GM18517 (cell line): ENCODE measurements at regions not wholly inside any gene's neighbourhood (a gene's known extent, or its start where the extent isn't known, plus 50 kb on each side); places are given as distances from the start of the nearest gene placed in this dataset.
"Not testable (repeated sequence)": the region's sequence is repeated elsewhere in the genome, so short reads cannot be mapped to it uniquely, and the experiment has no call there.

Experiments
- ATAC-seq: cut with Tn5 transposase; IDR thresholded peaks from one replicate; pipeline ENCODE4 v1.9.1; 2021; ENCODE audit warnings: mild to moderate bottlenecking, moderate library complexity; ENCODE audit not compliant: unreplicated experiment

DNA sequence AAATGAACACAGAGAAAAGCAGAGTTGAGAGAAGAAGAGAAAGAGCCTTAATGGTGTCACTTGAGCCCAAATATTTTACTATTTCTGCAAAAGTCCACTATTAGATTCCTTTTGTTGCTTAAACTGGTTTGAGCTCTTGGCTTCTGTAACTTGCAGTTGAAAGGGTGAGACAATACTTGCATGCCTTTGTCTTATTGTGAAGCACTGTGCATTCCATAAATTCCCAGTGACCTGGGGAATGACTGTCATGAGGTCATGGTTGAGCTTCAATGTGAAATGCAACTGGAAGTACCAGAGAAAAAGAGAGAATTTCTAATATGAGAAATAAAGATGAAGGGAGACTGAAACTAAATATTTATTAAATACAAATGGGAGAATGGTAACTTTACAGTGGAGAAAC lies 310.9 kb downstream of the TDRD3 start:
- ATAC-seq, result no peak

DNA sequence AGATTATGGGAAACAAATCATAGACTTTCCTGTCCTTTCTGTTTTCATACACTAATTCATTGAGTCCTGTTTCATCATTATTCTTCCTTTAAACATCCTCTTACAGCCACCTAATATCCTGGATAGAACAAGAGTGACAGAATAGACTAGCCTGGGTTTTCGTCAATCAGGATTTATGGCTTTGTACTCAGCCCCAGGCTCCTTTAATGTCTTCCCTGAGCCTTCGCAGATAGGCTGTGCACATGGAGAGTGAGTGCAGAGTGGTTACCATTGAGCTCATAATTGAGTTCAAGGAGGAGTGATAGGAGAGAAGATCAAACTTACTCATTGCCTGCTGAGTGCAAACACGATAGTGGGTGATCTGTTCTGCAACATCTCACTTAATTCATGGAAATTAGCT lies 304.9 kb downstream of the TDRD3 start:
- ATAC-seq, result no peak

DNA sequence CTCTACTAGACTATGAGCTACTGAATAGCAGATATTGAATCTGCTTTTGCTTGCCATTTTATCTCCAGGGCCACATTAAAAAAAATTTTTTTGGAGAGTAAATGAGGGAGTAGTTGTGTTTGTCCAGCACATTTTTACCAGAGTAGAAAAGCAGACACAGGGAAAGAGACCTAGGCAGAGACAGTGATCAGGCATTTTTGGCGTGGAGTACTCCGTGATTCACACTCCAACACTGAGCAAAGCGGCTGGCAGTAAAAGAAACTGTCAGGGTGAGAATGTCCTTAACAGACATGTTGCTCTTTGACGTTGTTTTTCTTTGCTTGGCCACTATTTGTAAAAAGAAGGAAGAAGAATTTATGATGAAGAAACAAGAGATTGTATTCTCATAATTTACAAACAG lies 304.0 kb downstream of the TDRD3 start:
- no peak for ATAC-seq

DNA sequence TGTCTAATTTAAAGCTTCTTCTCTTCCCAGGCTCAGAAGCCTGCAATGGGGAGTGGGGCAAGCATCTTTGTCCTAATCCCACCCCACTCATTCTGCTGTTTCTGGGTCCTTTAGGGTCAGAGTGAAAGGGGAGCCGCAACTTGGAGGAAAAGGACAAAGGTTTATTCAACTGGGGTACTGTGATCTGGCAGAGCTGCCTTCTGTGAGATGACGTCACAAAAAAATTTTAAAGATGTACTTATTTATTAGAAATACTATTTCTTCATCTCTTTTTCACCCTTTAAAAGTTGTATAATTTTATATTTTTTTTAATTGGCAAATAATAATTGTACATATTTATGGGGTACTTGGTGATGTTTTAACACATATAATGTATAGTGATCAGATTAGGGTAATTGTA lies 302.6 kb downstream of the TDRD3 start:
- ATAC-seq, result no peak

DNA sequence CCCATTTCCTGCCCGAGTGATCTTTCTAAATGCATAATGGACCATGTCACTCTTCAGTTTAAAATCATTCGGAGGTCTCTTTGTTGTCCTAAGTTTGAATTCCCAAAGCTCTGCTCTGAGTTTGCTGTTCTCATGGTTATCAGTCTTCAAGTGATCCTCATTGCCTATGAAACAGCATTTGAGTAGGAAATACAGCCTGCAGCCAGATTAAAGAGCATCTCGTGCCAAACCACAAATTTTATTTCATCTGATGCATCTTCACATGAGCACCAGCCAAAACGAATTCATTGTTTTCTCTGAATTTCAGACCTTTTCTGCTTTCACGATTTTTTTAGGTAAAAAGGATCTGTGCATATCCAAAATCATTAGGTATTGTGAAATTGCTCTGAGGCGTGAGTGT lies 299.6 kb downstream of the TDRD3 start:
- ATAC-seq, result no peak

DNA sequence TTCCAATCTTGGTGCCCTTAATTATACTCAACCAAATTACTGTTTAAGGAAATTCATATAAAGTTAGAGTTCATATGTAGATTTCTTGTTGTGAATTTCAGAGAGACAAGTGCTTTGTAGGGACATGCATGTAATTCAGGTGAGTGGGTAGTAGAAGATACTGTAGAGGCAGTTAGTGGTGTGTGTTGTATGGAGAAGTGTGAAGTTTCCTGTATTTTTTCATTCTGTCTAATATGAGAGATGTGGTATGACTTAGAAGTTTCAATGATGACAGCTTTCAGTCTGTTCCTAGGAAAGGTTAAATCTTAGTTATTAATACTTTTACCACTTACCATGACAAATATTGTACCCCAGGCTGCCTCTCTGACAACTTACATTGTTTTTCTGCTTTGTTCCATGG lies 294.2 kb downstream of the TDRD3 start:
- ATAC-seq, result no peak

DNA sequence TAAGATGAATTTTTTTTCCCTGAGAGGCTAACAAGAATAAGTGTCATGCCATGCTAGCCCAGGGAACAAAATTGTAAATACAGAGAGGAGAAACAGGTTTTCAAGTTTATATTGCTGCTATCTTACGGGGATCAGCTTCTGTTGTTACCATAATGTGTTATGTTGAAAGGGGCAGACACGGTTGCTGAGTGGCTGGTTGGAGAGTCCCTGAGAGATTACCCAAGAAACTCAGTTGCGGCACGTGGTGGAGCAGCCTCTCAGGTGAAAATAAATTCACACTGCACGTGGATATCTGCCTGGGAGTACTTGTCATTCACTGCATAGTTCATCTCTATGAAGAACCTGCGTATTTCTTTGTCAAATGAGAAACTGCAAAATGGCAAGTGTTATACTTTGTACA lies 293.6 kb downstream of the TDRD3 start:
- no peak for ATAC-seq

DNA sequence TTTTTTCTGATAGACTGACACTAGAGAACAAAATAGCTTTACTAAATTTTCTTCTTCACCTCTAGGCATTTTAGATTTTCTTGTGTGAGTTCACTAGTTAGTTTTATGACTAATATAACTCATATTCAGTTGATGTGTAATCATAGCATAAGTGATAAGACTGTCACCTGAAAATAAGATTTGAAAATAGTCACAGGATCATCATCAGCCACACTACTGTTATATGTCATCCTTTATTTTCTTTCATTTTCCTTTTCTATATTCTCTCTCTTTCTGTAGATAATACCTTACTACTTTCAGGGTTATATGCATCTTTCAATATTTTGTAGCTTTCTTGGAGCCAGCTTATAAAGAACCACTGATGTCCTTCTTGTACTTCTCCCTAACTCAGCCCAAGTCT lies 292.6 kb downstream of the TDRD3 start:
- ATAC-seq, result no peak

DNA sequence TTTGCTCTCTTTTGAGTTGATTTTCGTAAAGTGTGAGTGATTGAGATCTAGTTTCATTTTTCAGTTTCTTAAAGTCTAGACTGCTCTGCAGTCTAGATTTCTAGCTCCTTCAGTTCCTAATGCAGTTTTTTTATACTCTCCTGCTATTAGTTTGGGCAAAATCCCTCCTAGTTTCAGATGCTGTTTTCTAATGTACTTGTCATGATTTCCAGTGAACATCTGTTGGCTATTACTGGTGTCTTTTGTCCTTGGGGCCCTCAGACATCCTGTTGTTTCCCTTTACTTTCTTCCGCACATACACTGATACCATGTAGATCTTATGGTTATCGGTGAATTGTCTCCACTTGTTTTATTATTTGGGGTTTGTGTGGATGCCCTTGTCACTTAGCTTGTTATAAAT lies 292.1 kb downstream of the TDRD3 start:
- ATAC-seq, result no peak

DNA sequence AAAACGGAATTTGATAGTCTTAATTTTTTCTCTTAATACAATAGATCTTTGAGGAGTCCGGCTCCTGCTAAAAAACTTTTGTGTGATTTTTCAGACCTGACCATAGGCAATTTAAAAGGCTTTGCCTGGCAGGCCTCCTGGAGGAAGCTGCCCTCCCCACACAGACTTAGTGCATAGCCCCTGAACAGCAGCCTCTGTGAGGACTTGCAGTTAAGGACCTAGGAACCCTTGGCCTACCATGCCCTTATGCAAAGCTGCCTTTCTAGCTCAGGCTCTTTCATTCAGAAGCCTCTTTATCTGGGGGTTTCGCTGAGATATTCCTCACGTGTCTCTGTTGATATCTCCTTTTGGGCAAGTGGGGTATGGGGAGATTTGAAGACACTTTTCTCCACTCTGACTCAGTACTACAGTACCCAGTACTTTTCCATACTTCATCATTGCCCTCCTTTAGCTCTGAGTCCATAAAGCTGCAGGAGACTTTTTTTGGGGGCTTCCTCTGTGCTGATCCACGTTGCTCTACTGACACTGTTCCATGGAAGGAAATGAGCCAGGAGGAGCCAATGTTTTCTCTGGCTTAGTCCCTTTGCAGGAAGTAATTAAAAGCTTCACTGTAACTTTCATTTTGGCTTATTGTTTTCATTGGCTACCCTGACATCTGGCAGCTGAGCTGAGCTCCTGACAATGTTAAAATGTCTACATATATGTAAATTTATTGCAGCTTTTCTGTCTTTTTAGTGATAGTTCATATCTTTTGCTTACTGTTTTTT lies 283.1 kb downstream of the TDRD3 start:
- ATAC-seq, result no peak

DNA sequence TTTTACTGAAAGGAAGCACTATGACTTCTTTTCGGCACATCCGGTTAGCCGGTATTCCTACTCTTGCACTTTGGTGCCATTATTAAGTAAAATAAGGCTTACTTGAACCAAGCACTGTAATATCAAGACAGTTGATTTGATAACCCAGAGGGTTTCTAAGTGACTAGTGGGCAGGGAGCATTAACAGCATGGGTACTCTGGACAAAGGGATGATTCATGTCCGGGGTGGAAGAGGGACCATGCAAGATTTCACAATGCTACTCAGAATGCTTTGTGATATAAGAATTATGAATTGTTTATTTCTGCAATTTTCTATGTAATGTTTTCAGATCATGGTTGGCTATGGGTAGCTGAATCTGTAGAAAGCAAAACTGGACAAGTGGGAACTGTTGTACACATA lies 282.1 kb downstream of the TDRD3 start:
- ATAC-seq, result no peak

DNA sequence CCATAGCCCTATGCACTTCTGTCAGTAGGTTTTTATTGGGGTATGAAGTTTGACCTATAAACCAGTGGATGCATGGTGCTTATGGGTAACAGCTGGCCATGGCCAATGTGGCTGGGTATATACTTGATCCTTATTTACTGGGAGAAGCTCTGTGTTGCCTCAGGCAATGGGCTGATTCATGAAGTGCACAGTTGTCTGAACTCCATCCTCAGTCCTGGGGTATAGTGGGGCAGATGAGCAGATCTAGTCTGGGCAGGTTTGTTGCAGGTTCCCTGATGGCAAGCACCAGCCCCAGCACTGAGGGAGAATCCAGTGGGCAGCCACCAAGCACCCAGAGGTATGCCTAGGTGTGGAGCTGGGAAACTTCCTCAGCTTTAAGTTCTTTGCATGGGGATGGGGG lies 274.4 kb downstream of the TDRD3 start:
- ATAC-seq, result no peak

DNA sequence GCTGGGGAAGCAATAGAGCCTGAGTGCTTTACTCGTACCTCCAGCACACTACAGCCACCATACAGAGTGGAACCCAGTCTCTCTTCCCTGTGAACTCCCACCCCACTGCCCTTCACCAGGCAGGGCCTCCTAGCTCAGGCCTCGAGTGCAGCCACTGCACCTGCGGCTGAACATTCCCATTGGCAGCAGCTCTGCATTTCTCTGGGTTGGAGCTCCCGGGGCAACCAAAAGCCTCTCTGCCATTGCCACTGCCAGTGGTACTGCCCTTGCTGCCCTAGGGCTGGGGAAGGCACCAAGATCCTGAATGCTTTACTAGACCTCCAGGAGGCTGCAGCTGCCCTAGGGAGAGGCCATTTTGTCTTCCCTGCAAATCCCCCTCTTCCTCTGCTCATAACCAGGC lies 266.8 kb downstream of the TDRD3 start:
- no peak for ATAC-seq

DNA sequence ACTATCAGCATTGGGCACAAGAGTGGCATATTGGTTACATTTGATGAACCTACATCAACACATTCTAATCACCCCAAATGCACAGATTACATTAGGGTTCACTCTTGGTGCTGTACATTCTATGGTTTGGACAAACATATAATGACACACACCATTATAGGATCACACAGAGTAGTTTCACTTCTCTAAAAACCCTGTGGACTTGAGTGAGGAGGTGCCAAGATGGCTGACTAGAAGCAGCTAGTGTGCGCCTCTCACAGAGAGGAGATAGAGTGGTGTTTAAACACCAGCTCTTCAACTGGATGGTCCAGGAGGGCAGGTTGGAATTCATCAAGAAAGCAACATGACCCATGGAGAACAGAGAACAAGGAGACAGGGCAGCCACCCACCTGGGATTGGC lies 265.6 kb downstream of the TDRD3 start:
- ATAC-seq, result no peak

DNA sequence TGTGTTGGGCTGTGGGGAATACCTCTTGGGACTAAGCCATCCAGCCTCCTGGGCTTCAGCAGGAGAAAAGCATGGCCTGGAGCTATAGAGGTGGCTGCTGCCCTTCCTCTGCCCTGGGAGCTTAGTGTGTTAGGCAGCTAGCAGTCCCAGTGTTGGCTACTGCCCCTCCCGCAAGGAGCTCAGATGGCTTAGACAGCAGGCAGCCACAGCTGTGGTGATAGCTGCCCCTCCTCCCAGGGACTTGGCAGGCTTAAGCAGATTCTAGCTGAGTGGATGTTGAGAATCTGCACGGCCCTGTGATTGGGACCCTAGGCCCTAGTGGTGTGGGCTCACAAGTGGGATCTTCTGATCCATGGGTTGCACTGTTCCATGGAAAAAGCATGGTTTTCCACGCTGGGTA lies 264.5 kb downstream of the TDRD3 start:
- no peak for ATAC-seq

DNA sequence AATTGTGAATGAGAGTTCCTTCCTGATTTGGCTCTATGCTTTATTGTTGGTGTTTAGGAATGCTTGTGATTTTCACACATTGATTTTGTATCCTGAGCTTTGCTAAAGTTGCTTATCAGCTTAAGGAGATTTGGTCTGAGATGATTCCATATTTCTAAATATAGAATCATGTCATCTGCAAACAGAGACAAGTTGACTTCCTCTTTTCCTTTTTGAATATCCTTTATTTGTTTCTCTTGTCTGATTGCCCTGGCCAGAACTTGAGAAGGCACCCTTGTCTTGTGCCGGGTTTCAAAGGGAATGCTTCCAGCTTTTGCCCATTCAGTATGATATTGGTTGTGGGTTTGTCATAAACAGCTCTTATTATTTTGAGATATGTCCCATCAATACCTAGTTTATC lies 260.6 kb downstream of the TDRD3 start:
- ATAC-seq, result not testable (repeated sequence)

DNA sequence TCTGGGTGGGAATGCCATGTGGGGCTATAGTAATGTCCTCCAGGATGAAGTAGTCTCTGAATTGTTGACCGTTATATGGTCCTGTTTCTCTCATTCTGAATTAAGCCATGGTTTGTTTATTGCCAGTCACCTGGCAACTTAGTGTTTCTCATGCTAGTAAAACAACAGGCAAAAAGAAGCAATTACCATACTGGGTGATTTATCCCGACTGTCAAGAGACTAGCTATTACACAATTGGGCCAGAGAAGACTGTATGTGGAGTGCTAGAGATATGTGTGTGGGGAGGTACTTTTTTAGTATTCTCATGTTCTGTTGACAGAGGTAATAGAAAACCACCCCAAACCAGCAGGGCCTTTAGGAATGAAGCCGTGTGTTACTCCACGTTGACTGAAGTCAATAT lies 258.2 kb downstream of the TDRD3 start:
- no peak for ATAC-seq

DNA sequence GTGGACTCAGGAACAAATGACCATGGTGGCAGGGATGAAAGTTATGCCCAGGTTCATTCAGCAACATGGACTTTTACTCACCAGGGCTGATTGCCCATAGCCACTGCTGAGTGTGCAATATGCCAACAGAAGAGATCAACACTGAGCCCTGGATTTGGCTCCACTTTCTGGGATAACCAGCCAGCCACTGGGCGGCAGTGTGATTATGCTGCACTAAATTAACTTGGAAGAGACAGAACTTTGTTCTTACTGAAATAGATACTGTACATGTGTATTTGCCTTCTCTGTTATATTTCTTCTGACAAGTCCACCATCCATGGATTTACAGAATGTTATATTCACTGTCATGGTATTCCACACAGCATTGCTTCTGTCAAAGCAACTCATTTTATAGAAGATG lies 257.4 kb downstream of the TDRD3 start:
- no peak for ATAC-seq

DNA sequence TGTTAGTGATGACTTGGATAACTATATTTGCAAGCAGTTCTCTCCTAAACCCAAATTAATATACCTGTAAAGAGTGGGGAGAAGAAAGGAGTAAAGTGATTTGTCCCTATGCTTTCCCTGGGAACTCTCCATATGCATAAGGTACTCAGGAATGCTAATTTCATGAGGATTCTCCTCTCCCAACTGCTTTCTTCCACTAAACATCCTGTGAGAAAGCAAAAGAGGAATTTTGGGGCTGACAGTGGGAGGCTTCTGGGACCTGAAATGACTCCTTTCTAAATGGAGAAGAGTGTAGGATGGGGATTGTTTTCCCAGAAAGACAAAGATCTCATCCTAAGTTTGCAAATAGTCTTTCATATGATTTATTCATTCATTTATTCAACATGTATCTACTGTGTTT lies 250.5 kb downstream of the TDRD3 start:
- ATAC-seq, result no peak

DNA sequence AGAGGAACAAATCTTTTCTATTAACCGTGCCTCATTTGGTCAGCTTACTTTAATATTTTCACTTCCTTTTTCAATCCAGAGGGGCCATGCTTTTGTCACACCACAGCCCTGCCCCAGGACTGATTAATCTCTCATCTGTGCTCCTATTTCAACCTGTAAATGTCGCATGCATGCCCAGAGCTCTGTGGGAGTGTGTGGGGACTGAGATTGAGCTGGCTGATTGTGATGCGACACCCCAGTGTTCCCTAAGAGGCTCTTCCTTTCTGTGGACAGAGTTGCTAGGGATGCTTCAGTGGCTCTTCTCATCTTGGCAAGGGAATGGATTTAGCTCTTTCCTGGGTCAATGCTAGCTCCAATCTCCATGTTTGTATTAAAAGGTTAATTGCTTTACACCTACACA lies 249.6 kb downstream of the TDRD3 start:
- no peak for ATAC-seq

DNA sequence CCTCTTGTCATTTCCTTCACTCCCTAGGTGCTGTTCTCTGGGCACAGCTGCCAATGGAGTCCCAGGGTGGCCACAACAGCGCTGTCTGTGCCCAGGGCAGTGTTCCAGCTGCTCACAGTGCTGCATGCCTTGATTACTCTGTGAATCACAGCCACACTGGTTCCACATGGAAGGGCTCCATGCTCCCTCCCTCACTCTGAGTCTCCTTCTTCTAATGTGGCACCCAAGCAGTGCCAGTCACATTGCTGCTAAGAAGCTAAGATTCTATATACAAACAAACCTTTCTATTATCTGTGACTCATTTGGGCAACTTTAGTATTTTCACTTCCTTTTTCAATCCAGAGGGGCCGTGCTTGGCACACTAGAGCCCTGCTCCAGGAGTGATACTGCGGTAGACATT lies 248.7 kb downstream of the TDRD3 start:
- ATAC-seq, result peak; percentile 84

DNA sequence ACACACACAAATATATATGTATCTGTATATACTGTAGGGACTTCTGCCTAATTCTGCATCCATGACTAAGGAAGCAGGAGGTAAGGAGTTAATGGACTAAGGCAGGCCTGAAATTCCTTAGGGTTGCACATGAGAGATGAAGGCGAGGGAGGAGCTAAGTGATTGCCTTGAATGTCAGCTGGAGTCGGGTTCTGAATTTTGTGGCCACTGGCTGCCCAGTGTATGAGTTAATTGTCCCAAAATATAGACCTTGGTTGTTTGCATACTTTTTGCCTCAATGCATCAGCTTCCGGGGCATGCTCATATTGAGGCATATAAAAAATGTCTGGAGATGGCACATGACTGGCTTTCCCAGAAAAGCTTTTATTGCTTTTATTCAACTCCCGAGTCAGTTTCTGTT lies 245.5 kb downstream of the TDRD3 start:
- ATAC-seq, result no peak

DNA sequence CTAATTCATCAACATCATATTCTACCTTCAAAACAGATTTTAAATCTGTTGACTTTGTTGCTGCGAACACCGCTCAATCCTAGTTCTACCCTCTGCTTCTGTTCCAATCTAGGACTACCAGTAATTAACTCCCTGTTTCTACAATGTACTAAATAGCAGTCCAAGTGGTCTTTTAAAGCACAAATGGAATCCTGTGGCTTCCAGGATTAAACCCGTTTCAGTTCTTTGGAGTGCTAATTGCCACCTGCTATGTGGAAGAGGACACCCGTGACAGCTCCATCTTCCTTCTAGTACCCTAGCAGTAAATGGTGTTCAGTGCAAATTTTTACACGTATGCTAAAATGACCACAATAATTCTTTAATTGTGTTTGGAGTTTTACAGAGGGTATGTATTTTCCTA lies 232.1 kb downstream of the TDRD3 start:
- ATAC-seq, result no peak
